Stimulated activated CD4-positive, alpha-beta T cell treated with anti-CD3 and anti-CD28 coated beads, Interleukin-12 subunit alpha, Interleukin-12 subunit beta, amount 100 ng/mL, for 48 hours (primary cell): ENCODE measurements at regions not wholly inside any gene's neighbourhood (a gene's known extent, or its start where the extent isn't known, plus 50 kb on each side); places are given as distances from the start of the nearest gene placed in this dataset.

Source experiments
- DNase-seq, 3 donors: peaks; one replicate each; pipeline ENCODE4 v3.0.0-alpha.2; 2020; ENCODE audit warnings: low read depth in 2 of 3, low spot score in 1 of 3

DNA sequence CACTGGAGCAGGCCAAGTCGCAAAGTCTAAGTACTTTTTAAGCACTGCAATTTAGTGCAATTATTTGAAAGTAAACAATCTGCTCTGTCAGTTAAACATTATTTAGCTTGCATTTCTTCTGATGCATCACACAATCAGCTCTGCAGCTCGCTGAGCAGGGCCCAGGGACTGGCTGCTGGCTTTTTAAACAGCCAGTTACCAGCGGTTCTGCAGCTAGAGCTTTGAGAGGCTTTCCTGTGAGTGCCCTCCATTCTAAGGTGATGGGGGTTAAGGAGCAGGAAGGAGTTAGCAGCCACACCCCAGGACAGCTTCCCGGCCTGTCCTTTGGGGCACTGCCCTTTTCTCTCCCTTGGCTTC is 154.3 kb downstream of the SALL1 start:
- no peak for DNase-seq

DNA sequence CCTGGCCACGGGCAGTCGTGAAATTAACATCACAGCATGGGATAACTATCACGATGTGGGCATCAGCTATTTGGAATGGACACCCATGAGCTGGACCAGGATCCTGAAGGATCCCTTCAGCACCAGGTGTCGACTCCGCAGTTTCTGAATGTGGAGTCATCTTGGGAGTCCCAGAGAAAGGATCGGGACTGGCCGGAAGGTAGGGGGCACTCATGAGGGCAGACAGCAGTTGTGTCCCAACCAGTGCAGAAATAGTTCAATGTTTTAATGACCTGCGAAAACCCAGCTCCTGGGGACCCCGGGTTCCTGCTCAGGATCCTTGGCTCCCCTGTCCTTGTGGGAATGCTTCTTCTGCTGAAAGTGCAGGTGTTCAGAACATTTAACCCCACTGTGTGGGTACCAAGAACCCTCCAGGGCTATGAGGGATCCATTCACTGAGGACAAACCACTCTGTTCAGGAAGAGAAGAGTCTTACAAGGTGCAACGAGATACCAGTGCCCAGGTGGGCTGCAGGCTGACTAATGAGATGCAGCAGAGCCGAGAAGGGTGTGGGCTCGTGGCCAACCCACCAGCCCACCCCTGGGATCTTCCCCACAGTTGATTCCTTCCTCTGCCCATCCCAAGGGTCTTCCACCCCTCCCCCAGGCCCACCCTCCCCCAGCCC is 154.8 kb downstream of the SALL1 start:
- no peak for DNase-seq

DNA sequence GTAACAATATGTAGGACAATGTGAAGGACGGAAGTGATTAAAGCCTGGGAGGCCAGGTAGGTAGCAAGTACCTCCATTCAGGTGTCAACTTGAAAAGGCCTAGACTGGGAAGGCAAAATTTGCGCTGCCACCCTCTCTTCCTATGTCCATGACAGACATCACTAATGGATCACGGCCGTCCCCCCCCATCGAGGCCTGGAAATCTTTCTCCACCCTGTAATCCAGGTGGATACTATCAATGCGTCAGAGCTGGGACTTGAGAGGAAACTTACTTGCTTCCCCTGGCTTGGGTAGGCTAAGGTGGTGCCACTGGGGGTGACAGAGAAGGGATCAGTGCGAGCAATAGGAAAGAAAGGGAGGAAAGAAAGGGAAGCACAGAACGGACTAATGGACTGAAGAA is 156.1 kb downstream of the SALL1 start:
- DNase-seq = no peak

DNA sequence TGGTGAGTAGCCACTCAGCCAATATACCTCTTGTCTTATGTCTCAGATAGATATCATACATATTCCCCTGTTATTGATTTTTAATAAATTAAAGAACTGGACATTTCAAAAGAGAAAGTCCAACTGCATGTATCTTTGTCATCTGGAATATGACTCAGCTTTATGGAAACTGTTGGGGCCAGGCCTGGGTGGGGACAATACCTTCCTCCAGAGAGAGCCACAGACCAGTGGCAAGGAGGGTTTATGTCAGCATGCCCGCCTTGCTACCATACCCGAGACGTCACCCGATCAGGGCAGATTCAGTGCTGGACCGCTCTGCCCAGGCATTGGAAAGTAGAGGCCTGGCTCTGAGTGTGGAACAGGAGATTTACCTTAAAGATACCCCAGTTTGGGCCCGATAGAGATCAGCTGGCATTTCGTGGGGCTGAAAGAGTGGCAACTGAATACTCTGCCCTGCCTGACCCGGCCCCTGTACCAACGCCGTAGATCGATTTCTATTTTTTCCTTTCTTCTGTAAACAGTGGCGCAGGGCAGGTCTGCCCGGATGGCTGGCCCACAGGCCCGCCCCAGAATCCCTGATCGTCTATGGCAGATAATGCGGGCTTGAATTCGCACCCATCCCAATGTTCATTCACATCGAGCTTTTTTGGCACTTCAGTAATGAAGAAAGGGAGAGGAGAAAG is 158.6 kb downstream of the SALL1 start:
- DNase-seq = no peak

DNA sequence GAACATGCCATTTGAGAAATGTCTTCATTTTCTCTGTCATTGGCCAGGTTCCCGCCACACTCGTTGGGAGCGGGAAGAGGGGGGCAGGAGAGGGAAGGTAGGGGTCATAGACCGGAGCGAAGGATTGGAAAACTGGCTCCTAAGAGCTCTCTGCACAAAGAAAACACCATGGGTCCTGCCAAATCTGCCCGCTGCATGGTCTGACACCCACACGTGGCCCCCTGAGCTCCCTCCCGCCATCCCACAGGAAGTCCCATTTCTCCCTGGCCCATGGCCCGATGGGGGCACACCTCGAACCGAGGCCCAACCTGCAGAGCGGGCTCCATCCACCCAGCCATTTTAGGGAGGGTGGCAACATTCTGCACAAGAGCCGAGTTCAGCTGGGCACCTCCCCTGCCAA is 159.6 kb downstream of the SALL1 start:
- DNase-seq = no peak

DNA sequence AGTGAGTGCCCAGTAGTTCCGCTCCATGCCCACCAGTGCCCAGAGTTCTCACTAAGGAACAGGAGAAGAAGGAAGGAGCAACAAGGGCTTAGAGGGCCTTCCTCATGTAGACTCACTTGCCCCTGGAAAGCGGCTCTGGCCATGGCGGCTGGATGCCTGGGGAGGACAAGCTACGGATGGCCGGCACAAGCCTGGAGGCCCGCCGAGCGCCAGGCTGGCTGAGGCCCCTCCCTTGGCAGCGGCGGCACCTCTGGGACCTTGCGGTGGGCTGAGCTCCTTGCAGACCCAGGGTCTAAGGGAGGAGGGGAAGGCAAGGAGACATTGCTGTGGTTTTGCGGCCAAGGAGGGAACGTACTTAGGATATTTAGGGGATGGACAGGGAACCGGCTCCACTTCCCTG is 160.1 kb downstream of the SALL1 start:
- DNase-seq = no peak

DNA sequence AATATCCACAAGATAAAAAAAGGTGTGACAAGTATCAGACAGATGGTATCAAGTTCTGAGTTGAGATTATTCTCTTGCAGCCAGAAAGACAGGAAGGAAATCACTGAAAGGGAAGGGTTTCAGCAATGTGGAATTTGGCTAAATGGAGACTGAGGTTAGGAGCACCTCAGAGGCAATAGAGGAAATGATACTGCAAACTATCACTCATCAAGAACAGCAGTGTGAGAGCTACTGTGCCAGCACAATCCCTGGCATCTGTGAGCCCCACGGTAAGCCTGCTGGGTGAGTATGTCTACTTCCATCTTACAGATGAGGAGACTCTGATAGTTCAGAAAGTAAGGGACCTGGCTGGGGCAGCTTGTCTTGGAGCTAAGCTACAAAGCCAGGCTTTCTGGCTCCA is 162.0 kb downstream of the SALL1 start:
- DNase-seq = no peak

DNA sequence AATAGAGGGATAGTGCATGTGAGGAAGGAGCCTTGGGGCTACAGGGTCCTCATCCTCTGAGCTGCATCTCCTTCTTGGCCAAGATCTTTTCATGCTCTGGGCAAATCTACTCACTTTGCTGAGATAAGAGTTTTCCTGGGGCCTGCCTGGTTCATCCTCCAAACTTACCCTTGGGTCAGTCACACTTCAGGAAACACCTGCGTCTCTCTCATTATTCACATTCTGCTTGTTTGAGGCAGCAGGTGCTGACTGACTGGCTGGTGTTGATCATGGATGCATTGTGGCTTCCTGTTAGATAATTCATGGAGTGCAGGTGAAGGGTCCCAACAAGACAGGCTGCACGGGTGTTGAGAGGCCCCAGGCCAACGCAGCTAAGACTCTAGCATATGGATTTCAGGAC is 162.6 kb downstream of the SALL1 start:
- DNase-seq = no peak

DNA sequence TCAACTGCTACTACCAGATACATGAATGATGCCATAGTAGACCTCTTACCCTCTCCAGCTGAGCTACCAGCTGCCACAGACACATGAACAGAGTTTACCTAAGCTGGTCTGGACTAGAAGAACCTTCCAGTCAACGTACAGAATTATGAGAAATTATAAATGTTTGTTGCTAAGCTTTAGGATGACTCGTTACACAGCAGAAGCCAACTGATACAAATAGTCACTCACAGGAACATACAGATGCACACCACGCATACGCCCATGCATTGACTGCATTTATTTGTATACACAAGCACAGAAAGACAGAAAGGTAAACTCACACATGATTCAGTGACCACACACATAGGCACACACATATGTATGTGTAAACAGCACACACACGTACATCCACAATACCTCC is 164.6 kb downstream of the SALL1 start:
- DNase-seq = no peak

DNA sequence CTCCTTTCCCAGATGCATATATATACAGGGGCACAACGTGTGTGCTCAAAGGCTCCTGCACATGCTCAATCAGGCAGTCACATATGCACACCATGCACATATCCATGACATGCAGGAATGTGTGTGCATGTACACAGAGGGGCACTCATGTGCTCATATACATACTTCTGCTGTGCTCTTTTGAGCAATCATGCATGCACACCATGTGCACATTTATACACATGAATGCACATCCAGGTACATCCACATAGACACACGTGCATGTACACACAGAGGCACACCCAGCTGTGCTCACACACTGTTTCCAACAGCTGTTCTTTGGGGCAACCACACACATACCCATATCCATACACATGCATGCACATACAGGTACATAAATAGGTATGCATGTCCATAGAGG is 165.3 kb downstream of the SALL1 start:
- no peak for DNase-seq

DNA sequence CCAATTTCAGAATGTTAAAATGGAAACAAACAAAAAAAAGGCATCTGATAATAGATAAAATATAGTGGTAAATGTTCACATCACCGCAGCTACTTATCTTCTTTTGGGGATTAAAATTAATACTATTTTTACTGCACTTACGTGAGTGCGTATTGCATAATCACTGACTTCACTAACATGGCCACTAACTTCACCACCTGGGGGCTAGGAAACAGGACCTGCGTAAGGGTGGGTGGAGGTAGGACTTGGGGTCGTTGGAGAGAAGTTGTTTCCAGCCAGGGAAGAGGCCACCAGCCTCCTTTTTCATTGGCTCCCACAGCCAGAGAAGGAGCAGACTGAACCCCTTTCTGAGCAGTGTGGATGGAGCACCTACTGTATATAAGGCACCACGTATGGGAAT is 166.4 kb downstream of the SALL1 start:
- DNase-seq = no peak

DNA sequence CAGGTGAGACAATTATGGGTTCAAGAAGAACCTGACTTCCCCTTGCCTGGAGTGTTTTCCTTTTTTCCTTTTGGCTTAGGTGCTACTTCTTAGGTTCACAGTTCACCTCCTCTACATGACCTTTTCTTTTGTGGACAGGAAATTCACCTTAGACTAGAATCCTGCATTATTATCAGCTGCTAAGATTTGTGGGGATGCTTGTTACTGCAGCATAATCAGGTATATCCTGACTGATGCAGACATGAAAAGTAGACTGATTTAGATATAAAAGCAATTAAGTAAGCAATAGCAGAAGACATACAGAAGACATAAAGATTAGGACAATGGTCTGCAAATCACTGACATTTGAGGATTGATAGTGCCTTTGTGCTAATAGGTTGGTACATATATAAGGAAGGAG is 168.3 kb downstream of the SALL1 start:
- DNase-seq = no peak

DNA sequence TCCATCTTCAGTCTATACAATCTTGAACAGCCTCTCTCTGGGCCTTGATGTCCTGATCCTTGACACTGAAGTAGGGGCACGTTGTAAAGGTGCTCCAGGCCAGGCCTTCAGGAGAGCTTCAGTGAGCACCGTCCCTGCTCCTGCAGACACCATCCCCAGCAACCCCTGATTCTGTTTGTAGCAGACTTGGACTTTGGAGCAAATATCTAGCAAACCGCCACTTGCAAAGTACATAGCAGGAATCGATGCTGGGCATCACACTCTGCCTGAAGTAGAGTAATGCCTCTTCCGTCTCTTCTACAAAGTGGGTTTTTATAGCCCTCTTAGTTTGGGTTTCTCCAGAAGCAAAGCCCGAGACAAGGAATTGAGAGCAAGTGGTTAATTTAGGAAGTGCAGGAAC is 169.1 kb downstream of the SALL1 start:
- no peak for DNase-seq

DNA sequence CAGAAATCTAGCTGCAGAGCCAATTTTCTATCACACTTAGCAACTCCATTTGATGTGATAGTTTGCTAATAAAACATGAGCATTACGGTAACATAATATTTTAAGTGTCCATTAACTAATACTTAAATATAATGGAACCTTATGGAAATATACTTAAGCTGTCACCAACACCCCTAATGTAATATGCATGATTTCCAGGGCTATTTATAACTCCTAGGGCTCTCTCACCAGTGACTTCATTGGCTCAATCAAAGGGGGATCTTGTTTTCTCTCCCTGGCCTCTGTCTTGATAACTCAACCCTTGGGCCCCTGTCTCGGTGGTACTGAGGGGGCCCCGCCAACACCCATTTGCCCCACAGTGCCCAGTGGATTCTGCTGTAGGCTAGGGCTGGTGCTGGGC is 170.4 kb downstream of the SALL1 start:
- no peak for DNase-seq

DNA sequence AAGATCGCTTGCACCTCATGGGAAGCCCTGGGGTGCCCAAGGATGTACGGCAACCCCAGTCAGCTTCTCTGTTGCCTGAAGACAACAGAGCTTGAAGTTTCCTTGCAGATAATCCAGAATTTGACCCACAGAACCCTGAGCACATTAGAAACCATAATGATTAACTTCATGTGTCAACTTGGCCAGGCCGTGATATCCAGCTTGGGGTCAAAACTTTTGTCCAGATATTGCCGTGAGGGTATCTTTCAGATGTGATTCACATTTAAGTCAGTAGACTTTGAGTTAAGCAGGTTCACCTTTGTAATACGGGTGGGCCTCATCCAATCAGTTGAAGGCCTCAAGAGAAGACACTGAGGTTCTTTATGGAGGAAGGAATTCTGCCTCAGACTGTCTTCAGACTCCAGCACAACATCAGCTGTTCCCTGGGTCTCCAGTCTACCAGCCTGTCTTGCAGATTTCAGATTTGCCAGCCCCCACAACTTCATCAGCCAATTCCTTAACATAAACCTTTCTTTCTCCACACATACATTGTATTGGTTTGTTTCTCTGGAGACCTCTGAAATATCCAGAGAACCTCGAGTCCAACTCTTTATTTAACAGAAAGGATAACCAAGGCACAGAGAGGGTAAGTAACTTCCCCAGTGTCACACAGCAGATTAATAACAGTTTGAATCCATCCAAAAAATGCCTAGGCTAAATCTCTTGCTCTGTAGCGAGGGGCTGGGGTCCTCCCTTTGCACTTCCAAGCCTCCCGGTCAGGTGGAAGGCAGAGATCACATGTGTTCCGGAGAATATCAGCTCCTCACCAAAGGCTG is 171.1 kb downstream of the SALL1 start:
- DNase-seq = no peak

DNA sequence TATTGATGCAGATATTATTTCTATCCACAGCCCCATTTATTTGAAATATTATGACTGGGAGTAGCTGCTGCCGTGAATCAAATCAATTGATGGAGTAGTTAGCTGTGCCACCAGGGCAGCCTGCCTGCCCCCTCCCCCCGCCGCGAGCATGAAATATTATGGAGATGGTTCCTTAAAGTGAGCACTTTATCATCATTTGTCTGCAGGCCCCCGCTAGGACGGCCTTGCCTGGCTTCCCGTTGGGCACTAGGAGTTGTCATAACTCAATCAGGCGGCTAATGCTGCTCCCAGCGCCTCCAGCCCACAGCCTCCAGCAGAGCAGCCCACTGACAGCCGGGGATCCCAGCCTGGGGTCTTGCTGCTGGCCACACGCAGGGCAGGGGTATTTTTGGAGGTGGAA is 173.9 kb downstream of the SALL1 start:
- no peak for DNase-seq

DNA sequence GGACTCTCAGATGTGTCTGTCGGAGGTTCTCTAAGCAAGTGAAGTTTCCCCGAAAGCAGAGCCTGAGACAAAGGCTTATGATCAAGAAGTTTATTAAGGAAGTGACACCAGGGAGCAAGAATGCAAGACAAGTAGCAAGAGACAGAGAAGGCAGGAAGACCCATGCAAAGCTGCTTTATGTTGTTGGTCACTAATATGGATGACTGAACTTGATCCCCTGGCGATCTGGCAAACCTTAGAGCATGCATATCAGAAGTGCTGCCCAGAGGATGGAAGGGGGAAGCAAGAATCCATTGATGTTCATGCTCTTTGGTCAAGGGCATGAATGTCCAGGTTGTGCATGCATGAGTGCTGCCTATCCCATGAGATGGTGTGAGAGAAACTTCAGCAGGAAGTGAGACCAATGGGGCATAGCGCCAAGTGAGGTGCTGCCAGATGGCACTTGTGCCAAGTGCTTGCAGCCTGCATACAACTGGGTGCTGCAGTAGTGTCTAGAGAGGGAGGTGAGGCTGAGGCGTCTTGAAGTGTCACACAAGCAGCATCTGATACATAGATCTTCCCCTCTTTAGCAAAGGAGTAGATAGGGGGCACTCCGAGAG is 176.5 kb downstream of the SALL1 start:
- DNase-seq = no peak

DNA sequence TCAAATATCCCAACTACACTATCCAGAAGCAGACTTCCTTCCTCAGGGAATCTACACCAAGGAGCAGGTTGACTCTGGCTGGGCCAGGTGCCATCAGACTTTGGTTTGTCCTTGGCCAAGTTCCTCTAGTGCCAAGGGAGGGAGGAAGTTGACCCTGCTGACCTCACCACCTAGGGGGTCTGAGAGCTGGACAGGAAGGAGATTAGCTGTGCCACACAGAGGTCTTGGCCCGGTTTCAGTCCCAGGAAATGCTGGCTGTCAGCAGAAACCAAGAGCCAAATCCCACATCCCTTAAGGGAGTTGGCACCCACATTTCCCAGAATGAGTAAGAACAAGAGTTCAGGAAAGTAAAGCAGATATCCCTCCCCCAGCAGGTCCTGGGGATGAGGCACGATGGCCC is 178.2 kb downstream of the SALL1 start:
- no peak for DNase-seq

DNA sequence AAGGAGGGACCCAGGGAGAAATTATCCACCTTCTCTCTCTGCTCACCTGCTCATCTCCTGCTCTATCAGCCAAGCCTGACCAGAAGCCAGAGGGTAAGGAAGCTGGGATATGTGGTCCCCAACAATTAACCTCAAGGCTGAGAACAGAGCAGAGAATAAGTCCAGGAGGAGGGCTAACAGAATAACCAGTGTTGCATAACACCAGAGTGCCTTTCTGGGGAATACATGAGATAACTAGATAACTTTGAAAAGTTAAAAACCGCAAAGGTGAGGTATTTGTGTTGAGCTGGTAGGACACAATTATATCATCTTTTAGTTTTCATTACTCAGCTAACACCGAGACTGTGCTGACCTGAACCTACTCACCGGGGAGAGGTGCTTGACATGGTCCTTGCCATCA is 180.8 kb downstream of the SALL1 start:
- DNase-seq = no peak

DNA sequence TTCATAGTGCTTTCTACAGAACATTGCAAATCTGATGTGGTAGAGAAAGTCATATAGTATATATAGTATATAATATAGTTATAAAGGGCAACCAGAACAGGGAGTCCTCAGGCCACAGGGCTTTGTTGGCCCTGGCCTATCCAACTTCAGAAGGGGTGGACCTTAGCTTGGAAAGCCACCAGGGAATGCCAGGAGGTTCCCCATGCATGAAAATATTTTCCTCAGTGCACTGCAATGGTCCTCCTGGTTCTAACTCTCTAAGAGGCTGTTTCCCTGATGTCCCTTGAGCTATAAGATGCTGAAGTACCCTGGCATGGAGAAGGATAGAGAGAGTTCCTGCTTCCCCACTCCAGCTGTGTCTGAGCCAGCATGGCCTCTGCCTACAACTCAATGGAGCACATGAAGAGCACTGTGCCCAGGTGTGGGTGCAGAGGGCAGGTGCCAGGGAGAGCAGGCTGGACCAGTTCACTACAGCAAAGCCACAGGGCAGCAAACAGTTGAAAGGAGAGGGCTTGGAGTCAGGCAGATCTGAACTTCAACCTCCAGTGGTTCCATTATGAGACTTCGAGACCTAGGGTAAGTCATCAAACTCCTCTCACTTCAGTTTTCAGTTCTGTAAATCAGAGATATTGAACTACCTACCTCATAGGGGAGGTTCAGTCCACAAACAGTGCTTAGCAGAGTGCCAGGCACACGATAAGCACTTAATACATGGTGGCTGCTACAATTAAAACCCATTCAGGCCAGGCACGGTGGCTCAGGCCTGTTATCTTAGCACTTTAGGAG is 183.1 kb downstream of the SALL1 start:
- DNase-seq = no peak

DNA sequence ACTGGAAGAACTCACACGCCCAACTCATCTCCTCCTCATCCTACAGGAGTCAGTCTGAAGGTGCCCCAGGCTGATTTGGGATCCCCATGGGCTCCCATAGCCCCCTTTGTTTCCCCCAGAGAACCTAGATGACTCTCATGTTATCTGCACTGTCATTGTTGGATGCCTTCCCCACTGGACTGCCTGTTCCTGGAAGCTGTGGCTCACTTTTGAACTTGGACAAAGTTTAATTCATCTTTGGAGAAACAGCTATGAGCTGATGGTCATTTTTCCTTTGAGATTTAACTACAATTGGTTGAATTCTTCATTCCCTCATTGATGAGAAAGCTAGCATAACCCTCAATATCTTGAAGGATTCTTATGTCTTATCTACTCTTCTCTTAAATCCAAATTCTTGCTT is 186.6 kb downstream of the SALL1 start:
- DNase-seq = no peak
